KMS-11 (cell line): ENCODE measurements at regions not wholly inside any gene's neighbourhood (a gene's known extent, or its start where the extent isn't known, plus 50 kb on each side); places are given as distances from the start of the nearest gene placed in this dataset.

Experiments used
- H2AFZ ChIP-seq: fragments of 200-600 bp; sonication (generic); 2 replicates; pipeline ENCODE4 v1.6.1; 2016; ENCODE audit warnings: antibody characterized with exemption, mixed run types, low read depth
- H3K27ac ChIP-seq: fragments of 200-600 bp; sonication (generic); 2 replicates; pipeline ENCODE4 v1.6.1; 2016; ENCODE audit warnings: mild to moderate bottlenecking, mixed run types
- H3K27me3 ChIP-seq: fragments of 200-600 bp; sonication (generic); 2 replicates; pipeline ENCODE4 v1.6.1; 2017; ENCODE audit warnings: mild to moderate bottlenecking, low read depth, mixed run types, moderate library complexity; ENCODE audit not compliant: insufficient read depth
- H3K36me3 ChIP-seq: fragments of 200-600 bp; sonication (generic); 2 replicates; pipeline ENCODE4 v1.6.1; 2017; ENCODE audit warnings: mild to moderate bottlenecking, mixed run types; ENCODE audit not compliant: insufficient read depth
- H3K4me1 ChIP-seq: fragments of 200-600 bp; sonication (generic); 2 replicates; pipeline ENCODE4 v1.6.1; 2016; ENCODE audit warnings: mild to moderate bottlenecking, low read depth, mixed run types; ENCODE audit not compliant: poor library complexity, severe bottlenecking
- H3K4me2 ChIP-seq: fragments of 200-600 bp; sonication (generic); 2 replicates; pipeline ENCODE4 v1.7.0; 2016; ENCODE audit warnings: mild to moderate bottlenecking, mixed run types
- H3K4me3 ChIP-seq: fragments of 200-600 bp; sonication (generic); IDR thresholded peaks from 2 replicates; pipeline ENCODE4 v1.6.1; 2017; ENCODE audit warnings: low read depth, low read length, mixed read lengths; ENCODE audit not compliant: insufficient read depth
- H3K79me2 ChIP-seq: fragments of 200-600 bp; sonication (generic); 2 replicates; pipeline ENCODE4 v1.6.1; 2016; ENCODE audit warnings: low read depth, mixed run types; ENCODE audit not compliant: insufficient read depth
- H3K9ac ChIP-seq: fragments of 200-600 bp; sonication (generic); 2 replicates; pipeline ENCODE4 v1.6.1; 2016; ENCODE audit warnings: mild to moderate bottlenecking, mixed run types
- H4K20me1 ChIP-seq: fragments of 200-600 bp; sonication (generic); 2 replicates; pipeline ENCODE4 v1.6.1; 2016; ENCODE audit warnings: mild to moderate bottlenecking, mixed run types; ENCODE audit not compliant: insufficient read depth
- TF ChIP-seq, protein P1 (sequence below): fragments of 200-600 bp; sonication (generic); conservative IDR thresholded peaks from 2 replicates; pipeline ENCODE4 v1.6.1; 2017; ENCODE audit warnings: low read depth, mild to moderate bottlenecking, antibody characterized with exemption, low read length, moderate library complexity, mixed read lengths

DNA sequence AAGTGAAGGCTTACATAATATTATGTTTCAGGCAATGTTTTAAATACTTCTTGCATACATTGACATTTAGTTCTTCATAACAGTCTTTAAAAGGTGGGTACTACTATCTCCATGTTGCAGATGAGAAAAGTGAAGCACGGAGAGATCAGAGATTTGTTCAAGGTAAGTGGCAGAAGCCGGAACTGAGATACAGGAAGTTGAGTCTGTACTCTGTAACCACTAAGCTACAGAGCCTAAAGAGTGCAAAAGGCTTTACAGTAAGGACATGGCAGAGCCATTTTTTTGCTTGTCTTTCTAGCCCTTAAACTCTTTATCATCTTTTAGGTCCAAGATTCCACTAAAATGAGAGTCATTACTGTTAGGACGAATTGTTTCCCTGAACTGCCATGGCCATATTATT lies 186.5 kb upstream of the PEX5L start:
- H2AFZ ChIP-seq, result no peak overlapping the region
- no peaks in the 10 kb centered on the region for H3K4me1 ChIP-seq
- no peaks in the 10 kb centered on the region for H3K36me3 ChIP-seq
- H4K20me1 ChIP-seq, result no peaks in the 10 kb centered on the region
- H3K27ac ChIP-seq, result no peak overlapping the region
- H3K9ac ChIP-seq, result no peak overlapping the region
- H3K4me2 ChIP-seq, result no peak overlapping the region
- TF ChIP-seq, protein P1, sequence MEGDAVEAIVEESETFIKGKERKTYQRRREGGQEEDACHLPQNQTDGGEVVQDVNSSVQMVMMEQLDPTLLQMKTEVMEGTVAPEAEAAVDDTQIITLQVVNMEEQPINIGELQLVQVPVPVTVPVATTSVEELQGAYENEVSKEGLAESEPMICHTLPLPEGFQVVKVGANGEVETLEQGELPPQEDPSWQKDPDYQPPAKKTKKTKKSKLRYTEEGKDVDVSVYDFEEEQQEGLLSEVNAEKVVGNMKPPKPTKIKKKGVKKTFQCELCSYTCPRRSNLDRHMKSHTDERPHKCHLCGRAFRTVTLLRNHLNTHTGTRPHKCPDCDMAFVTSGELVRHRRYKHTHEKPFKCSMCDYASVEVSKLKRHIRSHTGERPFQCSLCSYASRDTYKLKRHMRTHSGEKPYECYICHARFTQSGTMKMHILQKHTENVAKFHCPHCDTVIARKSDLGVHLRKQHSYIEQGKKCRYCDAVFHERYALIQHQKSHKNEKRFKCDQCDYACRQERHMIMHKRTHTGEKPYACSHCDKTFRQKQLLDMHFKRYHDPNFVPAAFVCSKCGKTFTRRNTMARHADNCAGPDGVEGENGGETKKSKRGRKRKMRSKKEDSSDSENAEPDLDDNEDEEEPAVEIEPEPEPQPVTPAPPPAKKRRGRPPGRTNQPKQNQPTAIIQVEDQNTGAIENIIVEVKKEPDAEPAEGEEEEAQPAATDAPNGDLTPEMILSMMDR, result no peak
- H3K27me3 ChIP-seq, result no peaks in the 10 kb centered on the region
- no peaks in the 10 kb centered on the region for H3K79me2 ChIP-seq
- H3K4me3 ChIP-seq, result no peak overlapping the region

DNA sequence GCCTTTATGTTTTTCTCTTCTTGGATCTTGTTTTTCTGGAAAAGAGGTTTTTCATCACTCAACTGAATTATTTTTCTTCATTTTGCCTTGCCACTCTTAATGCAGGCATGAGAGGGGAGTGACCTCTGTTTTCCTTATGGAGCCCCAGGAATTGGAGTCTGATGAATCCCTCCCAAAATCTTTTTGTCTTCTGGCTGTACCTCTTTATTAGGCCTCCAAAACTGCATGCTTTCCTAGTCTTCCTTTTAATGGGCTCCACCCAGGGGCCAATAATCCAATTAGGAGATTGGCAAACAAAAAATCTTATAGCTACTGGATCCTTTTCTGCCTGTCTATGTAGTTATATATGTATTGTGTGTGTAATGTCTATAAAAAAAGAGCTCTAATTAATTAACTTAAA lies 192.4 kb upstream of the PEX5L start:
- Histone ChIP-seq H3K27ac (no peak overlapping the region), H3K4me3 (no peak overlapping the region), H3K4me2 (no peak overlapping the region), H3K36me3 (no peaks in the 10 kb centered on the region), H3K79me2 (no peaks in the 10 kb centered on the region), H3K9ac (no peak overlapping the region), H2AFZ (no peak overlapping the region), H3K27me3 (no peaks in the 10 kb centered on the region), H3K4me1 (no peaks in the 10 kb centered on the region), H4K20me1 (no peaks in the 10 kb centered on the region)
- TF ChIP-seq, protein P1, result no peak

DNA sequence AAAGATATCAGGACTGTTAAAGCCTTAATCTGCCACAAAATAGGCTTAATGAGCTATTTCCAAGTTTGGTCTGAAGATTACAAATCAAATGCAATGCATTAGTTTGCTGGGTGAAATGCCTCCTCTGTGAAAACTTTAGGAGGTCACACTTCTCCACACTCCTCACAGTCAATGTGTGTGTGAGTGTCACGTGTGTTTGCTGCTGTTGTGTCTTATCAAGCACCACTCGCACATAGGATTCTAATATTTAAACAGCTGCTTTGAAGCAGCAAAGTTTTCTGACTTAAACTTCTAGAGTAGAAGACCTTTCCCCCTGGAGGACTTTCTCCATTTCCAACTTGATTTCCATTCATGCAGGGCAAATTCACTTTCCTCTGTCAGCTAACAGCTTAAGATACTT lies 203.2 kb upstream of the PEX5L start:
- H3K79me2 ChIP-seq, result no peaks in the 10 kb centered on the region
- no peaks in the 10 kb centered on the region for H3K27me3 ChIP-seq
- TF ChIP-seq, protein P1, result no peak

DNA sequence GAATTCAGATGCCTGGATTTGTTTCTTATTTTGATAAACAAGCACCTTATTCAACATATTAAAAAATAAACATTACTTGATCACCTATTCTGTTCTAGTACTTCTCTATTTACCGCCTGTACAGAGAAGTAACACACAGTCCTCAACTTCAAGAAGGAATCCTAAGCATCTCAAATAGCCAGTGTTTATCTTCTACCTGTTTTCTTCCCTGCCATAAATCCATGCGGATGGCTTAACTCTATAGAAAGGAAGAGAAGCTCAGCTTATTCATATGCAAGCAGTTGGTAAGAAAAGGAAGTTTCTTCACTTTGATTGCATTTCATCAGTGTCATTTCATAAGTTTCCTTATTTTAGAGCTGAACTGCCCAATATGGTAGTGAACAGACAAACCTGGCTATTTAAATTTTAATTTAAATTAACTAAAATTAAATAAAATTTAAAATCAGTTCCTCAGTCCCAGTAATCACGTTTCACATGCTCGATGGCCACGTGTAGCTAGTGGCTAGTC lies 210.0 kb upstream of the PEX5L start:
- no peaks in the 10 kb centered on the region for H3K36me3 ChIP-seq
- TF ChIP-seq, protein P1, result no peak
- H3K4me1 ChIP-seq, result no peaks in the 10 kb centered on the region
- H4K20me1 ChIP-seq, result no peaks in the 10 kb centered on the region
- no peak overlapping the region for H3K9ac ChIP-seq
- no peaks in the 10 kb centered on the region for H3K79me2 ChIP-seq
- H3K4me2 ChIP-seq, result no peak overlapping the region
- H3K27ac ChIP-seq, result no peak overlapping the region
- H3K4me3 ChIP-seq, result no peak overlapping the region
- H3K27me3 ChIP-seq, result no peaks in the 10 kb centered on the region
- H2AFZ ChIP-seq, result no peak overlapping the region

More for the DNA sequence above, 203.2 kb upstream of the PEX5L start:
- Histone ChIP-seq H4K20me1 (no peaks in the 10 kb centered on the region), H3K4me2 (no peak overlapping the region), H3K4me1 (no peaks in the 10 kb centered on the region), H3K27ac (no peak overlapping the region), H3K36me3 (no peaks in the 10 kb centered on the region), H3K4me3 (no peak overlapping the region), H2AFZ (no peak overlapping the region), H3K9ac (no peak overlapping the region)
